IMR-90 (cell line): ENCODE measurements at regions not wholly inside any gene's neighbourhood (a gene's known extent, or its start where the extent isn't known, plus 50 kb on each side); places are given as distances from the start of the nearest gene placed in this dataset.

Experiments used
- ATAC-seq: fragments of 200-7000 bp; cut with Tn5 transposase; 2 replicates; pipeline ENCODE4 v1.9.1; 2020; ENCODE audit warnings: low read depth, mild to moderate bottlenecking, moderate library complexity
- BruUV-seq: library from RNA; stranded (reverse); fragments of 400-500 nt; replicated peaks from 2 replicates; lab custom pipeline; 2021; lab: Mats Ljungman, UMichigan
- CTCF ChIA-PET: fragments of 300-600 bp; formaldehyde crosslinking; extraction: SDS; loops from one replicate; lab custom pipeline; 2021; ENCODE audit warnings: antibody characterized with exemption; lab: Yijun Ruan, JAX
- POLR2A ChIA-PET: fragments of 300-600 bp; sonication (Branson Sonifier 250); formaldehyde crosslinking; loops from one replicate; lab custom pipeline; 2022; ENCODE audit warnings: antibody characterized with exemption; ENCODE audit not compliant: unreplicated experiment; lab: Charles Lee
- DNase-seq: peaks from one replicate; pipeline ENCODE4 v3.0.0; 2013
- H2AFZ ChIP-seq: replicated peaks from 2 replicates; pipeline ENCODE3; 2013; ENCODE audit warnings: low read length, mild to moderate bottlenecking; ENCODE audit not compliant: poor library complexity
- H2AK5ac ChIP-seq: 2 replicates; pipeline ENCODE4 v1.6.1; 2013; ENCODE audit warnings: low read depth, low read length, inconsistent platforms
- H2AK9ac ChIP-seq: replicated peaks from 2 replicates; pipeline ENCODE3; 2013; ENCODE audit warnings: mild to moderate bottlenecking, low read depth, low read length, moderate library complexity; ENCODE audit not compliant: poor library complexity
- H2BK120ac ChIP-seq: 2 replicates; pipeline ENCODE4 v1.6.1; 2013; ENCODE audit warnings: low read depth, low read length, inconsistent platforms
- H2BK15ac ChIP-seq: 3 replicates; pipeline ENCODE4 v1.6.1; 2013; ENCODE audit warnings: low read depth, low read length, inconsistent platforms
- H2BK20ac ChIP-seq: 2 replicates; pipeline ENCODE4 v1.6.1; 2013; ENCODE audit warnings: low read depth, mild to moderate bottlenecking, inconsistent platforms, low read length, moderate library complexity
- H2BK5ac ChIP-seq: 2 replicates; pipeline ENCODE4 v1.6.1; 2013; ENCODE audit warnings: mild to moderate bottlenecking, low read depth, low read length, inconsistent platforms; ENCODE audit not compliant: poor library complexity, severe bottlenecking
- H3K14ac ChIP-seq: replicated peaks from 2 replicates; pipeline ENCODE4 v1.6.1; 2013; ENCODE audit warnings: low read depth, low read length, inconsistent platforms
- H3K18ac ChIP-seq: 2 replicates; pipeline ENCODE4 v1.6.1; 2013; ENCODE audit warnings: low read depth, low read length, control low read depth
- H3K23ac ChIP-seq: 2 replicates; pipeline ENCODE4 v1.6.1; 2013; ENCODE audit warnings: low read depth, low read length, inconsistent platforms
- H3K27ac ChIP-seq: 2 replicates; pipeline ENCODE4 v1.5.1; 2013; ENCODE audit warnings: mild to moderate bottlenecking, control low read depth, low read length; ENCODE audit not compliant: insufficient read depth
- H3K27me3 ChIP-seq: 2 replicates; pipeline ENCODE4 v1.6.1; 2013; ENCODE audit warnings: low read length; ENCODE audit not compliant: control insufficient read depth, insufficient read depth
- H3K36me3 ChIP-seq: 2 replicates; pipeline ENCODE4 v1.6.1; 2013; ENCODE audit warnings: low read length, mixed read lengths; ENCODE audit not compliant: control insufficient read depth, insufficient read depth
- H3K4ac ChIP-seq: 2 replicates; pipeline ENCODE4 v1.6.1; 2013; ENCODE audit warnings: low read depth, low read length, inconsistent platforms
- H3K4me1 ChIP-seq: 2 replicates; pipeline ENCODE4 v1.6.1; 2013; ENCODE audit warnings: low read length, mixed read lengths; ENCODE audit not compliant: control insufficient read depth, insufficient read depth
- H3K4me2 ChIP-seq: 2 replicates; pipeline ENCODE4 v1.6.1; 2013; ENCODE audit warnings: low read depth, mild to moderate bottlenecking, control low read depth, low read length, moderate library complexity
- H3K4me3 ChIP-seq: 2 replicates; pipeline ENCODE4 v1.5.1; 2013; ENCODE audit warnings: low read depth, mild to moderate bottlenecking, control low read depth, low read length, moderate library complexity; ENCODE audit not compliant: insufficient read depth
- H3K56ac ChIP-seq: 2 replicates; pipeline ENCODE4 v1.6.1; 2013; ENCODE audit warnings: low read length, inconsistent platforms; ENCODE audit not compliant: insufficient read depth; ENCODE audit errors: extremely low read depth
- H3K79me1 ChIP-seq, 2 experiments: 2 replicates each; pipeline ENCODE4 v1.6.1; 2013; ENCODE audit warnings: low read length in 2 of 2, inconsistent platforms in 1 of 2, low read depth in 1 of 2
- H3K9ac ChIP-seq: 2 replicates; pipeline ENCODE4 v1.6.1; 2013; ENCODE audit warnings: low read depth, low read length, control low read depth
- H3K9me1 ChIP-seq: 2 replicates; pipeline ENCODE4 v1.6.1; 2013; ENCODE audit warnings: low read length, inconsistent platforms; ENCODE audit not compliant: insufficient read depth
- H3K9me3 ChIP-seq: 2 replicates; pipeline ENCODE4 v1.6.1; 2013; ENCODE audit warnings: low read length; ENCODE audit not compliant: control insufficient read depth, insufficient read depth
- H4K20me1 ChIP-seq: 2 replicates; pipeline ENCODE4 v1.6.1; 2013; ENCODE audit warnings: low read length, inconsistent platforms; ENCODE audit not compliant: insufficient read depth
- H4K5ac ChIP-seq: 2 replicates; pipeline ENCODE4 v1.6.1; 2013; ENCODE audit warnings: mild to moderate bottlenecking, low read depth, low read length, control low read depth
- H4K8ac ChIP-seq, 2 experiments: 2 replicates each; pipeline ENCODE4 v1.6.1; 2013; ENCODE audit warnings: low read depth in 2 of 2, low read length in 2 of 2, control low read depth in 1 of 2, inconsistent platforms in 1 of 2
- H4K91ac ChIP-seq: 2 replicates; pipeline ENCODE4 v1.6.1; 2013; ENCODE audit warnings: low read depth, low read length, inconsistent platforms; ENCODE audit not compliant: insufficient read depth
- CEBPB ChIP-seq: IDR thresholded peaks from 2 replicates; pipeline ENCODE4 v1.6.1; 2012; ENCODE audit warnings: low read depth, low read length, improper control_type of control experiment
- CHD1 ChIP-seq: IDR thresholded peaks from 2 replicates; pipeline ENCODE4 v1.6.1; 2012; ENCODE audit warnings: low read depth, low read length, improper control_type of control experiment
- FOS ChIP-seq: fragments of 150-350 bp; IDR thresholded peaks from 2 replicates; pipeline ENCODE4 v1.6.1; 2016; ENCODE audit warnings: low read depth, low read length
- MAZ ChIP-seq: IDR thresholded peaks from 2 replicates; pipeline ENCODE4 v1.6.1; 2012; ENCODE audit warnings: low read depth, mild to moderate bottlenecking, low read length, improper control_type of control experiment, moderate library complexity, borderline replicate concordance
- MXI1 ChIP-seq: IDR thresholded peaks from 2 replicates; pipeline ENCODE4 v1.6.1; 2012; ENCODE audit warnings: low read depth, mild to moderate bottlenecking, low read length, moderate library complexity, borderline replicate concordance
- NFE2L2 ChIP-seq: fragments of 150-350 bp; IDR thresholded peaks from 2 replicates; pipeline ENCODE4 v1.6.1; 2016; ENCODE audit warnings: low read depth, mild to moderate bottlenecking, low read length
- POLR2A ChIP-seq: IDR thresholded peaks from 2 replicates; pipeline ENCODE4 v1.6.1; 2012; ENCODE audit warnings: mild to moderate bottlenecking, low read depth, low read length
- RAD21 ChIP-seq: IDR thresholded peaks from 2 replicates; pipeline ENCODE4 v1.6.1; 2012; ENCODE audit warnings: low read length, improper control_type of control experiment
- RCOR1 ChIP-seq: IDR thresholded peaks from 2 replicates; pipeline ENCODE4 v1.6.1; 2012; ENCODE audit warnings: mild to moderate bottlenecking, low read length, improper control_type of control experiment; ENCODE audit not compliant: insufficient replicate concordance
- SMC3 ChIP-seq: fragments of 150-350 bp; IDR thresholded peaks from 2 replicates; pipeline ENCODE4 v1.6.1; 2016; ENCODE audit warnings: low read depth, mild to moderate bottlenecking, antibody characterized with exemption, low read length, moderate library complexity
- WGBS, 2 experiments: methylation state at CpG; one replicate each; pipeline versions ENCODE4 v1.1.5 to v1.1.7; 2013; ENCODE audit warnings: missing lambda C conversion rate in 2 of 2; ENCODE audit not compliant: insufficient read length in 1 of 2; ENCODE audit errors: extremely low coverage in 2 of 2; 5-methylcytosine and 5-hydroxymethylcytosine counted together
- dilution Hi-C: fragments of 300-500 bp; cut with HindIII; formaldehyde crosslinking; loops from one replicate; pipeline ENCODE4 v1.14.3; 2018; ENCODE audit warnings: low sequenced_read_pairs; ENCODE audit not compliant: unreplicated experiment
- in situ Hi-C: fragments of 300-500 bp; cut with MboI; formaldehyde crosslinking; loops from 3 replicates; pipeline ENCODE4 v1.14.3; 2019; ENCODE audit warnings: low sequenced_read_pairs, inconsistent platforms, mixed read lengths
- intact Hi-C: fragments of 100-400 bp; cut with micrococcal nuclease; formaldehyde crosslinking; loops from 2 replicates; pipeline ENCODE4 v1.10.0; 2022
- TF ChIP-seq, protein P1 (sequence below): conservative IDR thresholded peaks from 2 replicates; pipeline ENCODE4 v1.5.1; 2012; ENCODE audit warnings: mild to moderate bottlenecking, low read depth, low read length, improper control_type of control experiment
- TF ChIP-seq, protein P2 (sequence below): fragments of 150-350 bp; IDR thresholded peaks from 2 replicates; pipeline ENCODE4 v1.6.1; 2017; ENCODE audit warnings: mild to moderate bottlenecking, antibody characterized with exemption, low read length, low read depth
- TF ChIP-seq, protein P3 (sequence below): fragments of 150-350 bp; IDR thresholded peaks from 2 replicates; pipeline ENCODE4 v1.6.1; 2016; ENCODE audit warnings: low read depth, mild to moderate bottlenecking, low read length, moderate library complexity, borderline replicate concordance

DNA sequence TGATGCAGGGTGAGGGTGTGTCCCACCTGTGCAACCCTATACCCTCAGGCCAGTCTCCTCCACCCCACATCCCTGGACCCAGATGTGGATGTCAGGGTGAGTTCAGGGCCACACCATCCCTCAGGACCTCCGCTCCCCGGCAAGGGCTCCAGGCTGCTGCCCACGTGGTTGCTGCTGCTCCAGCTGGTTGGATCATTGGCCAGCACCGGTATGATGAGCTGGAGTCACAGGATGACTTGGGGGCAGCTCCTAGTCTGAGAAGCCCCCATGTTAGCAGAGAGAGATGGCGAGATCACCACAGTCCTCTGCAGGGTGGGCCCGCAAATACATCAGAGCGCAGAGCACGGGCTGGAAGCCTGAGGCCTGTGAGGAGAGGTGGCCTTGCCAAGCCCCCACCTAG is 103.3 kb upstream of the GDF10 start:
- H2BK20ac ChIP-seq, result no peak overlapping the region
- no peak overlapping the region for H2BK5ac ChIP-seq
- intact Hi-C loops, result no loop called here
- H2BK120ac ChIP-seq, result no peak overlapping the region
- in situ Hi-C loops, result no loop called here
- H4K91ac ChIP-seq, result no peak overlapping the region
- H3K79me1 ChIP-seq, result no peaks in the 10 kb centered on the region
- no peak overlapping the region for H3K14ac ChIP-seq
- 89% methylated on average over 6 of the region's 8 CpGs; no CpG with 5 or more reads in 1 of the 2 experiments for WGBS, 2 experiments
- no peak overlapping the region for H3K9ac ChIP-seq
- no peaks in the 10 kb centered on the region for H3K9me3 ChIP-seq
- peak overlapping the region; percentile 14 for H2AK9ac ChIP-seq
- H2AFZ ChIP-seq, result no peak overlapping the region
- H3K18ac ChIP-seq, result no peak overlapping the region
- dilution Hi-C loops, result no loop called here
- ChIA-PET POLR2A (no interaction called here), CTCF (no interaction called here)
- no peak overlapping the region for H3K56ac ChIP-seq
- no peaks in the 10 kb centered on the region for H3K36me3 ChIP-seq
- no peak overlapping the region for H3K4ac ChIP-seq
- DNase-seq (no peak), ATAC-seq (no peak)
- no peak overlapping the region for H2BK15ac ChIP-seq
- H4K5ac ChIP-seq, result no peak overlapping the region
- no peak overlapping the region for H2AK5ac ChIP-seq
- no peak overlapping the region for H3K4me3 ChIP-seq
- BruUV-seq, result no TSS peak
- TF ChIP-seq, protein P1, sequence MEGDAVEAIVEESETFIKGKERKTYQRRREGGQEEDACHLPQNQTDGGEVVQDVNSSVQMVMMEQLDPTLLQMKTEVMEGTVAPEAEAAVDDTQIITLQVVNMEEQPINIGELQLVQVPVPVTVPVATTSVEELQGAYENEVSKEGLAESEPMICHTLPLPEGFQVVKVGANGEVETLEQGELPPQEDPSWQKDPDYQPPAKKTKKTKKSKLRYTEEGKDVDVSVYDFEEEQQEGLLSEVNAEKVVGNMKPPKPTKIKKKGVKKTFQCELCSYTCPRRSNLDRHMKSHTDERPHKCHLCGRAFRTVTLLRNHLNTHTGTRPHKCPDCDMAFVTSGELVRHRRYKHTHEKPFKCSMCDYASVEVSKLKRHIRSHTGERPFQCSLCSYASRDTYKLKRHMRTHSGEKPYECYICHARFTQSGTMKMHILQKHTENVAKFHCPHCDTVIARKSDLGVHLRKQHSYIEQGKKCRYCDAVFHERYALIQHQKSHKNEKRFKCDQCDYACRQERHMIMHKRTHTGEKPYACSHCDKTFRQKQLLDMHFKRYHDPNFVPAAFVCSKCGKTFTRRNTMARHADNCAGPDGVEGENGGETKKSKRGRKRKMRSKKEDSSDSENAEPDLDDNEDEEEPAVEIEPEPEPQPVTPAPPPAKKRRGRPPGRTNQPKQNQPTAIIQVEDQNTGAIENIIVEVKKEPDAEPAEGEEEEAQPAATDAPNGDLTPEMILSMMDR, result no peak
- no peak for TF ChIP-seq SMC3
- no peak for TF ChIP-seq NFE2L2
- no peak for TF ChIP-seq FOS
- no peak for TF ChIP-seq RAD21
- no peak for TF ChIP-seq RCOR1
- no peak for TF ChIP-seq CHD1
- TF ChIP-seq MAZ, result no peak
- no peak for TF ChIP-seq MXI1
- TF ChIP-seq, protein P2, sequence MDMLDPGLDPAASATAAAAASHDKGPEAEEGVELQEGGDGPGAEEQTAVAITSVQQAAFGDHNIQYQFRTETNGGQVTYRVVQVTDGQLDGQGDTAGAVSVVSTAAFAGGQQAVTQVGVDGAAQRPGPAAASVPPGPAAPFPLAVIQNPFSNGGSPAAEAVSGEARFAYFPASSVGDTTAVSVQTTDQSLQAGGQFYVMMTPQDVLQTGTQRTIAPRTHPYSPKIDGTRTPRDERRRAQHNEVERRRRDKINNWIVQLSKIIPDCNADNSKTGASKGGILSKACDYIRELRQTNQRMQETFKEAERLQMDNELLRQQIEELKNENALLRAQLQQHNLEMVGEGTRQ, result no peak
- no peak for TF ChIP-seq CEBPB
- no peak for TF ChIP-seq POLR2A
- TF ChIP-seq, protein P3, sequence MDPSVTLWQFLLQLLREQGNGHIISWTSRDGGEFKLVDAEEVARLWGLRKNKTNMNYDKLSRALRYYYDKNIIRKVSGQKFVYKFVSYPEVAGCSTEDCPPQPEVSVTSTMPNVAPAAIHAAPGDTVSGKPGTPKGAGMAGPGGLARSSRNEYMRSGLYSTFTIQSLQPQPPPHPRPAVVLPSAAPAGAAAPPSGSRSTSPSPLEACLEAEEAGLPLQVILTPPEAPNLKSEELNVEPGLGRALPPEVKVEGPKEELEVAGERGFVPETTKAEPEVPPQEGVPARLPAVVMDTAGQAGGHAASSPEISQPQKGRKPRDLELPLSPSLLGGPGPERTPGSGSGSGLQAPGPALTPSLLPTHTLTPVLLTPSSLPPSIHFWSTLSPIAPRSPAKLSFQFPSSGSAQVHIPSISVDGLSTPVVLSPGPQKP, result no peak
- no peak overlapping the region for H3K27ac ChIP-seq
- H4K20me1 ChIP-seq, result no peaks in the 10 kb centered on the region
- H3K4me2 ChIP-seq, result no peak overlapping the region
- no peaks in the 10 kb centered on the region for H3K9me1 ChIP-seq
- no peak overlapping the region for H4K8ac ChIP-seq
- peaks cover 12% of the 10 kb centered on the region for H3K27me3 ChIP-seq
- no peaks in the 10 kb centered on the region for H3K4me1 ChIP-seq
- no peak overlapping the region for H3K23ac ChIP-seq
